ENCODE measurements at regions not wholly inside any gene's neighbourhood (a gene's known extent, or its start where the extent isn't known, plus 50 kb on each side); places are given as distances from the start of the nearest gene placed in this dataset.

- no peak for TF ChIP-seq GABPA (IDR thresholded peaks at IDR 0.05; ENCODE audit: low read depth)
- TF ChIP-seq CTCF (IDR thresholded peaks at IDR 0.05) = no peak
- no peak for TF ChIP-seq CHD2 (IDR thresholded peaks at IDR 0.05; ENCODE audit: low read length, partially characterized antibody)
- no peak for TF ChIP-seq USF2 (IDR thresholded peaks at IDR 0.05; ENCODE audit: borderline replicate concordance, low read depth, low read length)
- TF ChIP-seq MEF2A (IDR thresholded peaks at IDR 0.05; ENCODE audit: borderline replicate concordance, low read depth) = no peak
- no peak for TF ChIP-seq FOSL2 (IDR thresholded peaks at IDR 0.05; ENCODE audit: borderline replicate concordance, low read depth)
- no peak for TF ChIP-seq TCF12 (IDR thresholded peaks at IDR 0.05)
- TF ChIP-seq JUND (IDR thresholded peaks at IDR 0.05) = no peak
- TF ChIP-seq TAF1 (IDR thresholded peaks at IDR 0.05; ENCODE audit: borderline replicate concordance, low read depth, low read length) = no peak
- no peak for TF ChIP-seq NRF1 (IDR thresholded peaks at IDR 0.05; ENCODE audit: low read depth, low read length)
- no peak for TF ChIP-seq EP300 (IDR thresholded peaks at IDR 0.05; ENCODE audit: borderline replicate concordance in 1 of 2, low read depth in 1 of 2, low read length in 1 of 2)
- no peak for TF ChIP-seq EZH2phosphoT487 (IDR thresholded peaks at IDR 0.05; ENCODE audit: borderline replicate concordance, low read depth)
Observed at GRCh38 chr12:92601176-92601575, 101.6 kb upstream of the PLEKHG7 start.
